IMR-90 (cell line): ENCODE measurements at regions not wholly inside any gene's neighbourhood (a gene's known extent, or its start where the extent isn't known, plus 50 kb on each side); places are given as distances from the start of the nearest gene placed in this dataset.

Experiments used
- ATAC-seq: fragments of 200-7000 bp; cut with Tn5 transposase; 2 replicates; pipeline ENCODE4 v1.9.1; 2020; ENCODE audit warnings: low read depth, mild to moderate bottlenecking, moderate library complexity
- BruUV-seq: library from RNA; stranded (reverse); fragments of 400-500 nt; replicated peaks from 2 replicates; lab custom pipeline; 2021; lab: Mats Ljungman, UMichigan
- CTCF ChIA-PET: fragments of 300-600 bp; formaldehyde crosslinking; extraction: SDS; loops from one replicate; lab custom pipeline; 2021; ENCODE audit warnings: antibody characterized with exemption; lab: Yijun Ruan, JAX
- POLR2A ChIA-PET: fragments of 300-600 bp; sonication (Branson Sonifier 250); formaldehyde crosslinking; loops from one replicate; lab custom pipeline; 2022; ENCODE audit warnings: antibody characterized with exemption; ENCODE audit not compliant: unreplicated experiment; lab: Charles Lee
- DNase-seq: peaks from one replicate; pipeline ENCODE4 v3.0.0; 2013
- H2AFZ ChIP-seq: replicated peaks from 2 replicates; pipeline ENCODE3; 2013; ENCODE audit warnings: low read length, mild to moderate bottlenecking; ENCODE audit not compliant: poor library complexity
- H2AK5ac ChIP-seq: 2 replicates; pipeline ENCODE4 v1.6.1; 2013; ENCODE audit warnings: low read depth, low read length, inconsistent platforms
- H2AK9ac ChIP-seq: replicated peaks from 2 replicates; pipeline ENCODE3; 2013; ENCODE audit warnings: mild to moderate bottlenecking, low read depth, low read length, moderate library complexity; ENCODE audit not compliant: poor library complexity
- H2BK120ac ChIP-seq: 2 replicates; pipeline ENCODE4 v1.6.1; 2013; ENCODE audit warnings: low read depth, low read length, inconsistent platforms
- H2BK15ac ChIP-seq: 3 replicates; pipeline ENCODE4 v1.6.1; 2013; ENCODE audit warnings: low read depth, low read length, inconsistent platforms
- H2BK20ac ChIP-seq: 2 replicates; pipeline ENCODE4 v1.6.1; 2013; ENCODE audit warnings: low read depth, mild to moderate bottlenecking, inconsistent platforms, low read length, moderate library complexity
- H2BK5ac ChIP-seq: 2 replicates; pipeline ENCODE4 v1.6.1; 2013; ENCODE audit warnings: mild to moderate bottlenecking, low read depth, low read length, inconsistent platforms; ENCODE audit not compliant: poor library complexity, severe bottlenecking
- H3K14ac ChIP-seq: replicated peaks from 2 replicates; pipeline ENCODE4 v1.6.1; 2013; ENCODE audit warnings: low read depth, low read length, inconsistent platforms
- H3K18ac ChIP-seq: 2 replicates; pipeline ENCODE4 v1.6.1; 2013; ENCODE audit warnings: low read depth, low read length, control low read depth
- H3K23ac ChIP-seq: 2 replicates; pipeline ENCODE4 v1.6.1; 2013; ENCODE audit warnings: low read depth, low read length, inconsistent platforms
- H3K27ac ChIP-seq: 2 replicates; pipeline ENCODE4 v1.5.1; 2013; ENCODE audit warnings: mild to moderate bottlenecking, control low read depth, low read length; ENCODE audit not compliant: insufficient read depth
- H3K27me3 ChIP-seq: 2 replicates; pipeline ENCODE4 v1.6.1; 2013; ENCODE audit warnings: low read length; ENCODE audit not compliant: control insufficient read depth, insufficient read depth
- H3K36me3 ChIP-seq: 2 replicates; pipeline ENCODE4 v1.6.1; 2013; ENCODE audit warnings: low read length, mixed read lengths; ENCODE audit not compliant: control insufficient read depth, insufficient read depth
- H3K4ac ChIP-seq: 2 replicates; pipeline ENCODE4 v1.6.1; 2013; ENCODE audit warnings: low read depth, low read length, inconsistent platforms
- H3K4me1 ChIP-seq: 2 replicates; pipeline ENCODE4 v1.6.1; 2013; ENCODE audit warnings: low read length, mixed read lengths; ENCODE audit not compliant: control insufficient read depth, insufficient read depth
- H3K4me2 ChIP-seq: 2 replicates; pipeline ENCODE4 v1.6.1; 2013; ENCODE audit warnings: low read depth, mild to moderate bottlenecking, control low read depth, low read length, moderate library complexity
- H3K4me3 ChIP-seq: 2 replicates; pipeline ENCODE4 v1.5.1; 2013; ENCODE audit warnings: low read depth, mild to moderate bottlenecking, control low read depth, low read length, moderate library complexity; ENCODE audit not compliant: insufficient read depth
- H3K56ac ChIP-seq: 2 replicates; pipeline ENCODE4 v1.6.1; 2013; ENCODE audit warnings: low read length, inconsistent platforms; ENCODE audit not compliant: insufficient read depth; ENCODE audit errors: extremely low read depth
- H3K79me1 ChIP-seq, 2 experiments: 2 replicates each; pipeline ENCODE4 v1.6.1; 2013; ENCODE audit warnings: low read length in 2 of 2, inconsistent platforms in 1 of 2, low read depth in 1 of 2
- H3K9ac ChIP-seq: 2 replicates; pipeline ENCODE4 v1.6.1; 2013; ENCODE audit warnings: low read depth, low read length, control low read depth
- H3K9me1 ChIP-seq: 2 replicates; pipeline ENCODE4 v1.6.1; 2013; ENCODE audit warnings: low read length, inconsistent platforms; ENCODE audit not compliant: insufficient read depth
- H3K9me3 ChIP-seq: 2 replicates; pipeline ENCODE4 v1.6.1; 2013; ENCODE audit warnings: low read length; ENCODE audit not compliant: control insufficient read depth, insufficient read depth
- H4K20me1 ChIP-seq: 2 replicates; pipeline ENCODE4 v1.6.1; 2013; ENCODE audit warnings: low read length, inconsistent platforms; ENCODE audit not compliant: insufficient read depth
- H4K5ac ChIP-seq: 2 replicates; pipeline ENCODE4 v1.6.1; 2013; ENCODE audit warnings: mild to moderate bottlenecking, low read depth, low read length, control low read depth
- H4K8ac ChIP-seq, 2 experiments: 2 replicates each; pipeline ENCODE4 v1.6.1; 2013; ENCODE audit warnings: low read depth in 2 of 2, low read length in 2 of 2, control low read depth in 1 of 2, inconsistent platforms in 1 of 2
- H4K91ac ChIP-seq: 2 replicates; pipeline ENCODE4 v1.6.1; 2013; ENCODE audit warnings: low read depth, low read length, inconsistent platforms; ENCODE audit not compliant: insufficient read depth
- FOS ChIP-seq: fragments of 150-350 bp; IDR thresholded peaks from 2 replicates; pipeline ENCODE4 v1.6.1; 2016; ENCODE audit warnings: low read depth, low read length
- NFE2L2 ChIP-seq: fragments of 150-350 bp; IDR thresholded peaks from 2 replicates; pipeline ENCODE4 v1.6.1; 2016; ENCODE audit warnings: low read depth, mild to moderate bottlenecking, low read length
- RCOR1 ChIP-seq: IDR thresholded peaks from 2 replicates; pipeline ENCODE4 v1.6.1; 2012; ENCODE audit warnings: mild to moderate bottlenecking, low read length, improper control_type of control experiment; ENCODE audit not compliant: insufficient replicate concordance
- RFX5 ChIP-seq: IDR thresholded peaks from 2 replicates; pipeline ENCODE4 v1.8.0; 2012; ENCODE audit warnings: low read depth, mild to moderate bottlenecking, low read length, moderate library complexity
- WGBS, 2 experiments: methylation state at CpG; one replicate each; pipeline versions ENCODE4 v1.1.5 to v1.1.7; 2013; ENCODE audit warnings: missing lambda C conversion rate in 2 of 2; ENCODE audit not compliant: insufficient read length in 1 of 2; ENCODE audit errors: extremely low coverage in 2 of 2; 5-methylcytosine and 5-hydroxymethylcytosine counted together
- dilution Hi-C: fragments of 300-500 bp; cut with HindIII; formaldehyde crosslinking; loops from one replicate; pipeline ENCODE4 v1.14.3; 2018; ENCODE audit warnings: low sequenced_read_pairs; ENCODE audit not compliant: unreplicated experiment
- in situ Hi-C: fragments of 300-500 bp; cut with MboI; formaldehyde crosslinking; loops from 3 replicates; pipeline ENCODE4 v1.14.3; 2019; ENCODE audit warnings: low sequenced_read_pairs, inconsistent platforms, mixed read lengths
- intact Hi-C: fragments of 100-400 bp; cut with micrococcal nuclease; formaldehyde crosslinking; loops from 2 replicates; pipeline ENCODE4 v1.10.0; 2022
- TF ChIP-seq, protein P1 (sequence below): fragments of 150-350 bp; IDR thresholded peaks from 2 replicates; pipeline ENCODE4 v1.6.1; 2016; ENCODE audit warnings: low read depth, mild to moderate bottlenecking, low read length, moderate library complexity, borderline replicate concordance

- Histone ChIP-seq H3K23ac (no peak overlapping the region), H3K9me1 (no peaks in the 10 kb centered on the region; the same call in 1 of the 2 replicates), H3K9me3 (no peaks in the 10 kb centered on the region), H2AK5ac (no peak overlapping the region), H3K27ac (no peak overlapping the region), H3K18ac (no peak overlapping the region), H3K36me3 (no peaks in the 10 kb centered on the region), H3K4ac (no peak overlapping the region), H4K5ac (no peak overlapping the region), H2AFZ (no peak overlapping the region), H2BK15ac (no peak overlapping the region), H2BK20ac (no peak overlapping the region), H3K9ac (no peak overlapping the region), H3K27me3 (peaks cover 6% of the 10 kb centered on the region; the same call in 1 of the 2 replicates), H4K91ac (no peak overlapping the region), H4K20me1 (no peaks in the 10 kb centered on the region), H3K4me1 (peaks cover 2% of the 10 kb centered on the region; the same call in 1 of the 2 replicates), H2BK120ac (no peak overlapping the region), H3K79me1 (no peaks in the 10 kb centered on the region), H3K14ac (no peak overlapping the region), H3K56ac (no peak overlapping the region), H3K4me3 (no peak overlapping the region), H4K8ac (no peak overlapping the region), H2BK5ac (no peak overlapping the region), H3K4me2 (no peak overlapping the region), H2AK9ac (no peak overlapping the region)
- ChIA-PET CTCF (interaction anchor here (0.6 kb wide), 1 partner anchor 1318 kb away, joined by 4 read pairs; no protein-coding TSS in a partner anchor), POLR2A (interaction anchor here (0.6 kb wide), 1 partner anchor 488 kb away, joined by 3 read pairs; no protein-coding TSS in a partner anchor)
- intact Hi-C loops = no loop called here
- DNase-seq = no peak
- dilution Hi-C loops = no loop called here
- in situ Hi-C loops = no loop called here
- ATAC-seq = no peak
- WGBS, 2 experiments = no CpG with 5 or more reads among the region's 4 CpGs
- TF ChIP-seq FOS (no peak), RFX5 (no peak), RCOR1 (no peak), NFE2L2 (no peak)
- TF ChIP-seq, protein P1, sequence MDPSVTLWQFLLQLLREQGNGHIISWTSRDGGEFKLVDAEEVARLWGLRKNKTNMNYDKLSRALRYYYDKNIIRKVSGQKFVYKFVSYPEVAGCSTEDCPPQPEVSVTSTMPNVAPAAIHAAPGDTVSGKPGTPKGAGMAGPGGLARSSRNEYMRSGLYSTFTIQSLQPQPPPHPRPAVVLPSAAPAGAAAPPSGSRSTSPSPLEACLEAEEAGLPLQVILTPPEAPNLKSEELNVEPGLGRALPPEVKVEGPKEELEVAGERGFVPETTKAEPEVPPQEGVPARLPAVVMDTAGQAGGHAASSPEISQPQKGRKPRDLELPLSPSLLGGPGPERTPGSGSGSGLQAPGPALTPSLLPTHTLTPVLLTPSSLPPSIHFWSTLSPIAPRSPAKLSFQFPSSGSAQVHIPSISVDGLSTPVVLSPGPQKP = no peak
- no TSS peak for BruUV-seq
These were observed 487.4 kb downstream of the ZNF608 start for GRCh38 chr5:124259017-124259416.
